ENCODE measurements at regions not wholly inside any gene's neighbourhood (a gene's known extent, or its start where the extent isn't known, plus 50 kb on each side); places are given as distances from the start of the nearest gene placed in this dataset.

DNA sequence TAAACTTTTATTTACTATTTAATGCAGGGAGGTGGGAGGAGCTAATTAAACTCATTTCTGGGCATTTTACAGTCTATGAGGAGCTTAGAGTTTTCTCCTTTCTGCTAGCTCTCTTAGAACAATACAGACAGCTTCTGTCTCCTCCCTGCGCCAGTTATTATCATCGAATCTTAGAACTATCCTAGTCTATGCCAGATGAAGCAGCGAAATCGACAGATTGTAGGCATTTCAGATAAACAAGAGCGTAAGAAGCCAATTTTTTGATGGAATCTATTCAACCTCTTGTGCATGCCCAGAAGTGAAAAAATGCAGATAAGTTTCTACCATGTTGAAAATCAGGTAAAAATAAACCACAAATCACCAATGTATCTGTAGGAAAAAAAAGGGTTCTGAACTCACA, 297.1 kb downstream of the KLF12 start (continued):
- no peak for TF ChIP-seq ZNF664 (tag by site-specific recombination; IDR thresholded peaks at IDR 0.05)
- TF ChIP-seq ZNF501 (tag by site-specific recombination; IDR thresholded peaks at IDR 0.05): no peak
- no peak for TF ChIP-seq SETDB1 (IDR thresholded peaks at IDR 0.05; ENCODE audit: insufficient read length, low read length)
- TF ChIP-seq ZNF266 (tag by site-specific recombination; IDR thresholded peaks at IDR 0.05; ENCODE audit: low read depth): no peak
- no peak for TF ChIP-seq ZSCAN23 (tag by site-specific recombination; IDR thresholded peaks at IDR 0.05)
- no peak for TF ChIP-seq GLIS1 (tag by site-specific recombination; IDR thresholded peaks at IDR 0.05)
- TF ChIP-seq, protein P1, sequence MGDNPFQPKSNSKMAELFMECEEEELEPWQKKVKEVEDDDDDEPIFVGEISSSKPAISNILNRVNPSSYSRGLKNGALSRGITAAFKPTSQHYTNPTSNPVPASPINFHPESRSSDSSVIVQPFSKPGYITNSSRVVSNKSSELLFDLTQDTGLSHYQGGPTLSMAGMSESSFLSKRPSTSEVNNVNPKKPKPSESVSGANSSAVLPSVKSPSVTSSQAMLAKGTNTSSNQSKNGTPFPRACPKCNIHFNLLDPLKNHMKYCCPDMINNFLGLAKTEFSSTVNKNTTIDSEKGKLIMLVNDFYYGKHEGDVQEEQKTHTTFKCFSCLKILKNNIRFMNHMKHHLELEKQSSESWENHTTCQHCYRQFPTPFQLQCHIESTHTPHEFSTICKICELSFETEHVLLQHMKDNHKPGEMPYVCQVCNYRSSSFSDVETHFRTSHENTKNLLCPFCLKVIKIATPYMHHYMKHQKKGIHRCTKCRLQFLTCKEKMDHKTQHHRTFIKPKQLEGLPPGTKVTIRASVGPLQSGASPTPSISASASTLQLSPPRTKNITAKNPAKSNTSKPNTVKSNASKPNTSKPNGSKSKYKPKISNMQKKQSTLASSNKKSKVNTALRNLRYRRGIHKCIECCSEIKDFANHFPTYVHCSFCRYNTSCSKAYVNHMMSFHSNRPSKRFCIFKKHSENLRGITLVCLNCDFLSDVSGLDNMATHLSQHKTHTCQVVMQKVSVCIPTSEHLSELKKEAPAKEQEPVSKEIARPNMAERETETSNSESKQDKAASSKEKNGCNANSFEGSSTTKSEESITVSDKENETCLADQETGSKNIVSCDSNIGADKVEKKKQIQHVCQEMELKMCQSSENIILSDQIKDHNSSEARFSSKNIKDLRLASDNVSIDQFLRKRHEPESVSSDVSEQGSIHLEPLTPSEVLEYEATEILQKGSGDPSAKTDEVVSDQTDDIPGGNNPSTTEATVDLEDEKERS (tag by site-specific recombination; IDR thresholded peaks at IDR 0.05): no peak
- TF ChIP-seq ZNF221 (tag by site-specific recombination; IDR thresholded peaks at IDR 0.05; ENCODE audit: borderline replicate concordance): no peak

DNA sequence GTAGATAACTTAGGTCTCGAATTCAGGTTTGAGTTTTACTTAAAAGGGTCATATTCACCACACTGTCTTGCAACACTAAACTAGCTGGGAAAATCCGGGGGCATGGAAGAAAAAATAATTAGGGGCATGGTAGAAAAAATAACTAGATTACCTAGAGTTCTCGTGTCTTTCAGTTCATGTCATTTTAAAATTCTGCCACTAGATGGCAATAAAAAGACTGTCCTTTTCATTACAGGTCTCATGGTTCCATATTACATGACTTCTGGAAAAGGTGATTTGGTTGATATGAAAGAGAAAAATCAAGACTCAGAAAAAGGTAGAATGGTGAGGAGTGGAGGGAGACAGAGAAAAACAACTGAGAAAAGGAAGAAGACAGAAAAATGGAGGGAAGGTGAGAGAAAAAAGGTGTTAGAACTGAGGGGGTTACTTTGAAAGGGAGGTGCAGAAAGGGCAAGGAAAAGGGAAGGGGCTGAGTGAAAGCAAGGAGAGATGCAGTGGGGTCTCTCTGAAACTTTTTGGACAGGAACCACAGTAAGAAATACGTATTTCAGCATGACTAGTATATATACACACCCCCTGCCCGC, 299.0 kb downstream of the KLF12 start:
- Histone ChIP-seq H3K27ac (ENCODE audit: extremely low read depth, low read depth, low read length) (no peak overlapping the region), H3K36me3 (ENCODE audit: control insufficient read depth in 2 of 2, insufficient read depth in 1 of 2, low read length in 2 of 2) (no peaks in the 10 kb centered on the region), H3K4me1 (ENCODE audit: control insufficient read depth, insufficient read depth, low read length) (no peaks in the 10 kb centered on the region), H3K9me3 (ENCODE audit: control insufficient read depth, insufficient read depth, low read depth, low read length) (no peaks in the 10 kb centered on the region), H3K4me3 (ENCODE audit: low read depth, low read length) (no peak overlapping the region)
- POLR2A ChIA-PET: no interaction called here
- CTCF ChIA-PET: interaction anchor here (0.6 to 2.0 kb wide), 13 partner anchors 13 to 1380 kb away, joined by 3 to 9 read pairs (median 3); no protein-coding TSS in a partner anchor
- TF ChIP-seq KLF1 (tag by site-specific recombination; IDR thresholded peaks at IDR 0.05) (no peak), ZNF501 (tag by site-specific recombination; IDR thresholded peaks at IDR 0.05) (0 out of 2 replicates have a peak, but pooled peaks have one; percentile 57), ZNF341 (tag by site-specific recombination; IDR thresholded peaks at IDR 0.05; ENCODE audit: low read depth) (no peak), FEZF1 (tag by site-specific recombination; IDR thresholded peaks at IDR 0.05) (no peak), ZNF843 (tag by site-specific recombination; IDR thresholded peaks at IDR 0.05) (no peak), KLF9 (tag by site-specific recombination; IDR thresholded peaks at IDR 0.05; ENCODE audit: low read depth) (no peak), ZNF626 (tag by site-specific recombination; IDR thresholded peaks at IDR 0.05) (no peak), SALL2 (tag by site-specific recombination; IDR thresholded peaks at IDR 0.05; ENCODE audit: borderline replicate concordance) (no peak), PRDM1 (tag by site-specific recombination; IDR thresholded peaks at IDR 0.05) (peak; percentile 97), ZSCAN30 (tag by site-specific recombination; IDR thresholded peaks at IDR 0.05) (peak; percentile 54; the same call in 1 of the 2 replicates), ZNF654 (tag by site-specific recombination; IDR thresholded peaks at IDR 0.05; ENCODE audit: low read depth) (peak; percentile 77), ZNF416 (tag by site-specific recombination; IDR thresholded peaks at IDR 0.05) (no peak), MEIS1 (CRISPR knock-in tag; IDR thresholded peaks at IDR 0.05; ENCODE audit: borderline replicate concordance) (no peak), ZNF174 (tag by site-specific recombination; IDR thresholded peaks at IDR 0.05) (no peak)
- TF ChIP-seq, protein P2, sequence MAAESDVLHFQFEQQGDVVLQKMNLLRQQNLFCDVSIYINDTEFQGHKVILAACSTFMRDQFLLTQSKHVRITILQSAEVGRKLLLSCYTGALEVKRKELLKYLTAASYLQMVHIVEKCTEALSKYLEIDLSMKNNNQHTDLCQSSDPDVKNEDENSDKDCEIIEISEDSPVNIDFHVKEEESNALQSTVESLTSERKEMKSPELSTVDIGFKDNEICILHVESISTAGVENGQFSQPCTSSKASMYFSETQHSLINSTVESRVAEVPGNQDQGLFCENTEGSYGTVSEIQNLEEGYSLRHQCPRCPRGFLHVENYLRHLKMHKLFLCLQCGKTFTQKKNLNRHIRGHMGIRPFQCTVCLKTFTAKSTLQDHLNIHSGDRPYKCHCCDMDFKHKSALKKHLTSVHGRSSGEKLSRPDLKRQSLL (tag by site-specific recombination; IDR thresholded peaks at IDR 0.05): no peak
- TF ChIP-seq, protein P3, sequence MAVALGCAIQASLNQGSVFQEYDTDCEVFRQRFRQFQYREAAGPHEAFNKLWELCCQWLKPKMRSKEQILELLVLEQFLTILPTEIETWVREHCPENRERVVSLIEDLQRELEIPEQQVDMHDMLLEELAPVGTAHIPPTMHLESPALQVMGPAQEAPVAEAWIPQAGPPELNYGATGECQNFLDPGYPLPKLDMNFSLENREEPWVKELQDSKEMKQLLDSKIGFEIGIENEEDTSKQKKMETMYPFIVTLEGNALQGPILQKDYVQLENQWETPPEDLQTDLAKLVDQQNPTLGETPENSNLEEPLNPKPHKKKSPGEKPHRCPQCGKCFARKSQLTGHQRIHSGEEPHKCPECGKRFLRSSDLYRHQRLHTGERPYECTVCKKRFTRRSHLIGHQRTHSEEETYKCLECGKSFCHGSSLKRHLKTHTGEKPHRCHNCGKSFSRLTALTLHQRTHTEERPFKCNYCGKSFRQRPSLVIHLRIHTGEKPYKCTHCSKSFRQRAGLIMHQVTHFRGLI (tag by site-specific recombination; IDR thresholded peaks at IDR 0.05): no peak
- TF ChIP-seq, protein P4, sequence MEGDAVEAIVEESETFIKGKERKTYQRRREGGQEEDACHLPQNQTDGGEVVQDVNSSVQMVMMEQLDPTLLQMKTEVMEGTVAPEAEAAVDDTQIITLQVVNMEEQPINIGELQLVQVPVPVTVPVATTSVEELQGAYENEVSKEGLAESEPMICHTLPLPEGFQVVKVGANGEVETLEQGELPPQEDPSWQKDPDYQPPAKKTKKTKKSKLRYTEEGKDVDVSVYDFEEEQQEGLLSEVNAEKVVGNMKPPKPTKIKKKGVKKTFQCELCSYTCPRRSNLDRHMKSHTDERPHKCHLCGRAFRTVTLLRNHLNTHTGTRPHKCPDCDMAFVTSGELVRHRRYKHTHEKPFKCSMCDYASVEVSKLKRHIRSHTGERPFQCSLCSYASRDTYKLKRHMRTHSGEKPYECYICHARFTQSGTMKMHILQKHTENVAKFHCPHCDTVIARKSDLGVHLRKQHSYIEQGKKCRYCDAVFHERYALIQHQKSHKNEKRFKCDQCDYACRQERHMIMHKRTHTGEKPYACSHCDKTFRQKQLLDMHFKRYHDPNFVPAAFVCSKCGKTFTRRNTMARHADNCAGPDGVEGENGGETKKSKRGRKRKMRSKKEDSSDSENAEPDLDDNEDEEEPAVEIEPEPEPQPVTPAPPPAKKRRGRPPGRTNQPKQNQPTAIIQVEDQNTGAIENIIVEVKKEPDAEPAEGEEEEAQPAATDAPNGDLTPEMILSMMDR (tag by site-specific recombination; IDR thresholded peaks at IDR 0.05): no peak
- TF ChIP-seq, protein P1 (tag by site-specific recombination; IDR thresholded peaks at IDR 0.05): no peak

Measured in HEK293 (cell line).